CD14-positive monocyte (primary cell): ENCODE measurements at regions not wholly inside any gene's neighbourhood (a gene's known extent, or its start where the extent isn't known, plus 50 kb on each side); places are given as distances from the start of the nearest gene placed in this dataset.

Source experiments
- DNase-seq, 3 donors: peaks; one replicate each; pipeline ENCODE4 v3.0.0-alpha.2; 2011 to 2022
- H2AFZ ChIP-seq: 2 replicates; pipeline ENCODE4 v1.6.0; 2012; ENCODE audit warnings: mild to moderate bottlenecking, low read depth, low read length, inconsistent platforms; ENCODE audit not compliant: insufficient read depth, poor library complexity, severe bottlenecking
- H3K27ac ChIP-seq, 2 donors: 1 replicate in 1 of 2; 2 replicates in 1 of 2; pipeline ENCODE4 v1.5.1; 2012 to 2013; ENCODE audit warnings: low read length in 2 of 2, control low read depth in 1 of 2, inconsistent platforms in 1 of 2, low read depth in 1 of 2, mild to moderate bottlenecking in 1 of 2
- H3K27me3 ChIP-seq, 2 donors: one replicate each; pipeline versions ENCODE4 v1.6.0 to v1.6.1; 2011 to 2013; ENCODE audit warnings: low read length in 2 of 2; ENCODE audit not compliant: control insufficient read depth in 2 of 2, insufficient read depth in 2 of 2
- H3K36me3 ChIP-seq, 2 donors: replicated peaks in 1 of 2; 1 replicate in 1 of 2; 2 replicates in 1 of 2; pipeline versions ENCODE4 v1.5.1 to v1.6.1; 2012 to 2013; ENCODE audit warnings: low read length in 2 of 2, control low read depth in 1 of 2, inconsistent platforms in 1 of 2, mild to moderate bottlenecking in 1 of 2; ENCODE audit not compliant: insufficient read depth in 2 of 2, control insufficient read depth in 1 of 2
- H3K4me1 ChIP-seq, 2 donors: 1 replicate in 1 of 2; 2 replicates in 1 of 2; pipeline versions ENCODE4 v1.5.1 to v1.6.1; 2012 to 2013; ENCODE audit warnings: low read length in 2 of 2, control low read depth in 1 of 2, inconsistent platforms in 1 of 2, mild to moderate bottlenecking in 1 of 2, moderate library complexity in 1 of 2; ENCODE audit not compliant: insufficient read depth in 2 of 2, control insufficient read depth in 1 of 2
- H3K4me2 ChIP-seq: replicated peaks from 2 replicates; pipeline ENCODE3; 2012; ENCODE audit warnings: low read length, moderate library complexity, mild to moderate bottlenecking; ENCODE audit not compliant: poor library complexity, severe bottlenecking; ENCODE audit errors: extremely low read depth
- H3K4me3 ChIP-seq, 3 experiments: fragments of 200-600 bp in 1 of 3; sonication (generic) in 1 of 3; replicated peaks in 1 of 3; 1 replicate in 2 of 3; 2 replicates in 1 of 3; pipeline ENCODE4 v1.5.1; 2011 to 2013; ENCODE audit warnings: low read length in 3 of 3, mild to moderate bottlenecking in 3 of 3, control low read depth in 2 of 3, low read depth in 2 of 3, inconsistent platforms in 1 of 3, moderate library complexity in 1 of 3
- H3K79me2 ChIP-seq: 2 replicates; pipeline ENCODE4 v1.6.0; 2012; ENCODE audit warnings: mild to moderate bottlenecking, control low read depth, inconsistent platforms, low read length, moderate library complexity; ENCODE audit not compliant: insufficient read depth
- H3K9ac ChIP-seq: 2 replicates; pipeline ENCODE4 v1.6.0; 2017; ENCODE audit warnings: low read length, mild to moderate bottlenecking; ENCODE audit not compliant: insufficient read depth, poor library complexity, severe bottlenecking
- H3K9me3 ChIP-seq, 2 donors: replicated peaks in 1 of 2; 1 replicate in 1 of 2; 2 replicates in 1 of 2; pipeline versions ENCODE4 v1.5.1 to v1.6.1; 2012 to 2013; ENCODE audit warnings: low read length in 2 of 2, control low read depth in 1 of 2; ENCODE audit not compliant: control insufficient read depth in 1 of 2, insufficient read depth in 1 of 2
- H4K20me1 ChIP-seq: 2 replicates; pipeline ENCODE4 v1.6.0; 2012; ENCODE audit warnings: mild to moderate bottlenecking, low read length, control low read depth, moderate library complexity; ENCODE audit not compliant: insufficient read depth
- H3K27ac Mint-ChIP-seq, 7 donors: one replicate each; pipeline ENCODE4 v1.8.0; 2020; ENCODE audit warnings: mild to moderate bottlenecking in 7 of 7, mixed read lengths in 7 of 7, moderate library complexity in 6 of 7, inconsistent platforms in 2 of 7
- H3K27me3 Mint-ChIP-seq, 3 donors: one replicate each; pipeline ENCODE4 v1.8.0; 2021 to 2022; ENCODE audit warnings: low read depth in 3 of 3, mild to moderate bottlenecking in 3 of 3, mixed read lengths in 3 of 3, moderate library complexity in 3 of 3, inconsistent platforms in 1 of 3
- H3K36me3 Mint-ChIP-seq, 2 donors: one replicate each; pipeline ENCODE4 v1.8.0; 2020; ENCODE audit warnings: mixed read lengths in 2 of 2, inconsistent platforms in 1 of 2, mild to moderate bottlenecking in 1 of 2
- H3K4me1 Mint-ChIP-seq: one replicate; pipeline ENCODE4 v1.8.0; 2020; ENCODE audit warnings: mild to moderate bottlenecking, mixed read lengths
- H3K4me3 Mint-ChIP-seq, 2 donors: one replicate each; pipeline ENCODE4 v1.8.0; 2020; ENCODE audit warnings: mild to moderate bottlenecking in 2 of 2, mixed read lengths in 2 of 2, moderate library complexity in 1 of 2
- H3K9me3 Mint-ChIP-seq, 7 donors: one replicate each; pipeline ENCODE4 v1.8.0; 2020 to 2022; ENCODE audit warnings: mixed read lengths in 7 of 7, mild to moderate bottlenecking in 6 of 7, moderate library complexity in 6 of 7, inconsistent platforms in 2 of 7
- WGBS: methylation state at CpG from one replicate; pipeline ENCODE4 v1.1.5; 2013; ENCODE audit warnings: missing lambda C conversion rate; ENCODE audit not compliant: insufficient coverage; 5-methylcytosine and 5-hydroxymethylcytosine counted together
- intact Hi-C, 2 donors: fragments of 100-400 bp; cut with micrococcal nuclease; formaldehyde crosslinking; loops; one replicate each; pipeline versions ENCODE4 v1.15.0 to v1.15.1; 2023
- TF ChIP-seq, protein P1 (sequence below): fragments of 200-600 bp; IDR thresholded peaks from one replicate; pipeline ENCODE4 v1.8.0; 2022; ENCODE audit warnings: antibody characterized with exemption, mild to moderate bottlenecking

DNA sequence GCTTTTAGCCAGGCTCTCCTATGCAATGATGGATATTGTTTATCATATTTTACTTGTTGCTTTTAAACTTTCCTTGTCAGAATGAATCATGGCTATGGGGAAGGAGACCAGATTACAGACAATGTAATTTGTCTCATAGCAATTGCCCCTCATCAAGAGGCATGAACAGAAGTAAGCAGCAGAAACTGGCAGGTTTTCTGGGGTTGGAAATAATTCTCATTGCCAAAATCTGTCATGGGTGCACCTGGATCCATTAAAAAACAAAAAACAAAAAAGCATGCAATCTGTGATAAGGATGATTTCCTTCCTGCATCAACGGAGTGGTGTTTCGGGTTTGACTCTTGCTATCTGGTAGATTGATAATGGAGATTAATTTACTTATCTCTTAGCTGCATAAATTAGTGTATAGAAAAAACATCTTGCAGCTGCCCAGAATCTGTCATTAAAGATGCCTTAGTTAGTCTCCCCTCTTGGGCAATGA lies 419.6 kb downstream of the SOX11 start:
- no peaks in the 10 kb centered on the region for H3K4me1 Mint-ChIP-seq
- no peak overlapping the region for H3K9ac ChIP-seq
- H3K27ac ChIP-seq, result no peak overlapping the region
- DNase-seq, result no peak
- H3K27me3 ChIP-seq, result no peaks in the 10 kb centered on the region
- H3K79me2 ChIP-seq, result no peaks in the 10 kb centered on the region
- H3K27ac Mint-ChIP-seq, result no peak overlapping the region
- intact Hi-C loops, result no loop called here
- H2AFZ ChIP-seq, result no peak overlapping the region
- no CpG with 5 or more reads among the region's 2 CpGs for WGBS
- H4K20me1 ChIP-seq, result no peaks in the 10 kb centered on the region
- no peak overlapping the region for H3K4me3 Mint-ChIP-seq
- H3K36me3 ChIP-seq, result no peaks in the 10 kb centered on the region
- no peaks in the 10 kb centered on the region for H3K27me3 Mint-ChIP-seq
- no peaks in the 10 kb centered on the region for H3K4me1 ChIP-seq
- no peaks in the 10 kb centered on the region for H3K36me3 Mint-ChIP-seq
- peaks cover 0 to 2% (median 0%) of the 10 kb centered on the region in 7 donors for H3K9me3 Mint-ChIP-seq
- H3K4me2 ChIP-seq, result no peak overlapping the region
- H3K9me3 ChIP-seq, result no peaks in the 10 kb centered on the region
- TF ChIP-seq, protein P1, sequence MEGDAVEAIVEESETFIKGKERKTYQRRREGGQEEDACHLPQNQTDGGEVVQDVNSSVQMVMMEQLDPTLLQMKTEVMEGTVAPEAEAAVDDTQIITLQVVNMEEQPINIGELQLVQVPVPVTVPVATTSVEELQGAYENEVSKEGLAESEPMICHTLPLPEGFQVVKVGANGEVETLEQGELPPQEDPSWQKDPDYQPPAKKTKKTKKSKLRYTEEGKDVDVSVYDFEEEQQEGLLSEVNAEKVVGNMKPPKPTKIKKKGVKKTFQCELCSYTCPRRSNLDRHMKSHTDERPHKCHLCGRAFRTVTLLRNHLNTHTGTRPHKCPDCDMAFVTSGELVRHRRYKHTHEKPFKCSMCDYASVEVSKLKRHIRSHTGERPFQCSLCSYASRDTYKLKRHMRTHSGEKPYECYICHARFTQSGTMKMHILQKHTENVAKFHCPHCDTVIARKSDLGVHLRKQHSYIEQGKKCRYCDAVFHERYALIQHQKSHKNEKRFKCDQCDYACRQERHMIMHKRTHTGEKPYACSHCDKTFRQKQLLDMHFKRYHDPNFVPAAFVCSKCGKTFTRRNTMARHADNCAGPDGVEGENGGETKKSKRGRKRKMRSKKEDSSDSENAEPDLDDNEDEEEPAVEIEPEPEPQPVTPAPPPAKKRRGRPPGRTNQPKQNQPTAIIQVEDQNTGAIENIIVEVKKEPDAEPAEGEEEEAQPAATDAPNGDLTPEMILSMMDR, result no peak
- H3K4me3 ChIP-seq, result no peak overlapping the region

DNA sequence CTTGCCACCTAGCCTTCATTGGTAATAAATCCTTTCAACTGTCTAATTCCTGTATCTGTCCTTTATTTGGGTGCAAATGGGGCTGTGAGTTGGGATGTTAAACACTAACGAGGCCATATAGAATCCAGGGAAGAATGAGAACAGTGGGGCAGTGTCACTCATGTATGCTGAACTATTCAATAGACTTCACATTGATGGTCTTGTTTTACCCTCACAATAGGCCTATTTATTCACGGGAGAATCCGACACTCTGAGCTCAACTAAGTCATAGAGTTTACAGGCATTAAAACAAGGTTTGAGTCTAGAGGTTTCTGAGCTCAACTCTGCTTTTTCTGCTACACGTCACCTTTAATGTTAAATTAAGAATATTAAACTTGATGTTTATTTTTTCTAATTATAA lies 421.6 kb downstream of the SOX11 start:
- 80% methylated on average over 1 of the region's 4 CpGs for WGBS
- no peak overlapping the region for H3K4me3 Mint-ChIP-seq
- TF ChIP-seq, protein P1, result no peak
- Histone ChIP-seq H3K4me1 (no peaks in the 10 kb centered on the region), H3K27ac (no peak overlapping the region), H2AFZ (no peak overlapping the region), H4K20me1 (no peaks in the 10 kb centered on the region), H3K27me3 (no peaks in the 10 kb centered on the region), H3K36me3 (no peaks in the 10 kb centered on the region), H3K4me3 (no peak overlapping the region), H3K9me3 (no peaks in the 10 kb centered on the region), H3K79me2 (no peaks in the 10 kb centered on the region), H3K9ac (no peak overlapping the region), H3K4me2 (no peak overlapping the region)
- no peaks in the 10 kb centered on the region for H3K4me1 Mint-ChIP-seq
- H3K36me3 Mint-ChIP-seq, result no peaks in the 10 kb centered on the region
- intact Hi-C loops, result no loop called here
- no peaks in the 10 kb centered on the region for H3K27me3 Mint-ChIP-seq
- peaks cover 0 to 4% (median 0%) of the 10 kb centered on the region in 7 donors for H3K9me3 Mint-ChIP-seq
- no peak overlapping the region for H3K27ac Mint-ChIP-seq
- DNase-seq, result no peak
